ENCODE measurements at regions not wholly inside any gene's neighbourhood (a gene's known extent, or its start where the extent isn't known, plus 50 kb on each side); places are given as distances from the start of the nearest gene placed in this dataset.

DNA sequence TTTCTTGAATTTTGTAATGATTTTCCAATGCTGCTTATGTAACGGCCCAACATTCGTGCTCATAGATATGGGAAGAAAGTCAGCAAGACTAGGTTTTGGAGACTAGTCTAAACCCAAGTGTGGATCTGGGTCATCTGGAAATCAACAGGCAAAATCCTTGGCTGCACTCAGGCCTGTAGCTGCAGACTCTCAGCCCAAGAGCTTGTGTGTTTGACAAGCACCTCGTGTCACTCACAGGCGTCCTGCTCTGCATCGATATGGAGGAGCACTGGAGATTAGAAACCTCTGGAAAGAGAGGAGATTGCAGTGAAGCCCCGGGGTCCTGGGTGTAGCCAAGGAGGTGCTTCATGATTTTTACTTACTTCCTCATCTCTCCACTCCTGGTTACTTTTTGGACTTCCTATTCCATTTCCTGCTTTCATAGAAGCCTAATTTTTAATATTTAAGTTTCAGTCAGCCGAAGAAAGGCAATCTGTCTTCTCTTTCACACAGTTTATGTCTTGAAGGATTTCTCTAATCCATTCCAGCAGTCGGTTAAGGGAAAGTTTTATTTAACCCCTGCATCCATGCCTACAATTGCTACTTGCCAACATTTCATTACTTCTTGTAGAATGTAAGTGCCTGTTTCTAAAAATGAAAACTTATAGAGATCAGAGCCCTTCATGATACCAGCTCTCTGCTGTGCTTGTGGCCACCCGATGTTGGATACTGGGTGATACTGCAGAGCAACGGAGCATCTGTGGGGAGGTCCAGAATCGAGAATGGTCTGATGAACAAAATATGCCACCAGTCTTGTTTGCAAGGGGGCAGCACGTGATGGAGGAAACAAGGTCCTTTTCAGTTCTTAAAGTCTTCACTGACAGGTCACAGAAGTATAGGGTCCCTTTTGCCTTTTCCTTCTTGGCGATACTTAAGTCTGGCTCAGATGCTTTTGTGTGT, 296.3 kb downstream of the QKI start:
- Histone ChIP-seq H3K27ac (peak overlapping the region in 1 of 2 donors; percentile 77), H3K4me3 (no peak overlapping the region)
- no peak for DNase-seq (ENCODE audit: low spot score)
- TF ChIP-seq, protein P1, sequence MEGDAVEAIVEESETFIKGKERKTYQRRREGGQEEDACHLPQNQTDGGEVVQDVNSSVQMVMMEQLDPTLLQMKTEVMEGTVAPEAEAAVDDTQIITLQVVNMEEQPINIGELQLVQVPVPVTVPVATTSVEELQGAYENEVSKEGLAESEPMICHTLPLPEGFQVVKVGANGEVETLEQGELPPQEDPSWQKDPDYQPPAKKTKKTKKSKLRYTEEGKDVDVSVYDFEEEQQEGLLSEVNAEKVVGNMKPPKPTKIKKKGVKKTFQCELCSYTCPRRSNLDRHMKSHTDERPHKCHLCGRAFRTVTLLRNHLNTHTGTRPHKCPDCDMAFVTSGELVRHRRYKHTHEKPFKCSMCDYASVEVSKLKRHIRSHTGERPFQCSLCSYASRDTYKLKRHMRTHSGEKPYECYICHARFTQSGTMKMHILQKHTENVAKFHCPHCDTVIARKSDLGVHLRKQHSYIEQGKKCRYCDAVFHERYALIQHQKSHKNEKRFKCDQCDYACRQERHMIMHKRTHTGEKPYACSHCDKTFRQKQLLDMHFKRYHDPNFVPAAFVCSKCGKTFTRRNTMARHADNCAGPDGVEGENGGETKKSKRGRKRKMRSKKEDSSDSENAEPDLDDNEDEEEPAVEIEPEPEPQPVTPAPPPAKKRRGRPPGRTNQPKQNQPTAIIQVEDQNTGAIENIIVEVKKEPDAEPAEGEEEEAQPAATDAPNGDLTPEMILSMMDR (IDR thresholded peaks at IDR 0.05), result no peak

DNA sequence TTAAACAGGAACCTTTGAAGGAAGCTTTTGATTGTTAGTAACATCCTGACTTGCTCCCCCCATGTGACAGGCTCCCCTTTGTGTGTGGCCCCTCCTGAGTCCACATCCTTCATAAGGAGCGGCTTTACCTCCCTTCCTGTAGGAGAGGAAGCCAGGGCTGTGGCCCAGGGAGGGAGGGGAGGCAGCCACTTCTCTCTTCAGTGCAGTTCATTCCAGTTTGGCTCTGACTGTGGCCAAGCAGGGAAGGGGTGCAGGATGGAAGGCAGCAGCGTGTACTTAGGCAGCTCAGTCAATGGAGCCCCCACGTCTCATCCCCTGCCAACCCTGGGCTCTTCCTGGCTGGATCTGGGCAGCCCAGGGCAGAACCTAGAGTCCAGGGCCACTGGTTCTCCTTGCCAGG, 295.2 kb downstream of the QKI start:
- TF ChIP-seq, protein P1 (IDR thresholded peaks at IDR 0.05), result no peak
- no peak overlapping the region for H3K4me3 ChIP-seq
- H3K27ac ChIP-seq, result peak overlapping the region in 1 of 2 donors; percentile 77
- DNase-seq (ENCODE audit: low spot score), result no peak

DNA sequence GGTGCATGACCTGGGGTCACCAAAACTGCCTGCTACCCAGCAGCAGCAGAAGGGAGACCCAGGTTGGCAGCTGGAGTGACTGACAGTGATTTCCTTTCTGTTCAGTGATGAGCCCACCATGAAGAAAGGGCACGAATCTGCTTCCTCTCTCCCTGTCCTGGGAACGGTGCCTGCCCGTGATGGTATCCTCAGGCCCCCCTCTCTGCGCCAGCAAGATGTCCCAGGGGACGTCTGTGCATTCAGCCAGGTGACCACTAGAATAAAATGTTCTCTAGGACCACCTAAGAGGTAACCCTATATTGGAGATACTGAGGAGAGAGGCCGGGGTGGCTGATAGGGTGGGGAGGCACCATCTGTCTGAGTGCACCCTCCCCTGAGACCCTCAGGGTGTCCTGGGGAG, 294.7 kb downstream of the QKI start:
- no peak for DNase-seq (ENCODE audit: low spot score)
- Histone ChIP-seq H3K27ac (peak overlapping the region in 1 of 2 donors; percentile 77), H3K4me3 (no peak overlapping the region)
- TF ChIP-seq, protein P1 (IDR thresholded peaks at IDR 0.05), result no peak

DNA sequence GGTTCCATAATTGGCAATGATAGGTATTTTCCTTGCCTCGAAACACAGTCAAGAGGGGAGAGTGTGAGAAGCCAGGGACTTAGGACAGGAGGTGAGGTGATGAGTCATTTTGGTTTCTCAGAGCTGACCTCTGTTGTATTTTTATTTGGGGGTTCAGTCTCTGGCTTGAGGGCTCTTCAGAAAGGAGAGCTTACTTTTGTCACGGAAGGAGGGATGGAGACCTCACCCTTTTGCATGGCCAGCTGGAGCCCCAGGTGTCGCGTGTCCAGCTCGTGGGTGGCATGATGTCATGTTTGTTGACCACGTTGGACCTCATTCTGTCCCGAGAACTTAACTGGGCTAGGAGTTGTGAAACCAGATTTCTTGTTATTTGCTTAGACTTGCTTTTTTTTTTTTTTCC, 293.9 kb downstream of the QKI start:
- H3K4me3 ChIP-seq, result no peak overlapping the region
- no peak overlapping the region for H3K27ac ChIP-seq
- no peak for DNase-seq (ENCODE audit: low spot score)
- TF ChIP-seq, protein P1 (IDR thresholded peaks at IDR 0.05), result no peak

DNA sequence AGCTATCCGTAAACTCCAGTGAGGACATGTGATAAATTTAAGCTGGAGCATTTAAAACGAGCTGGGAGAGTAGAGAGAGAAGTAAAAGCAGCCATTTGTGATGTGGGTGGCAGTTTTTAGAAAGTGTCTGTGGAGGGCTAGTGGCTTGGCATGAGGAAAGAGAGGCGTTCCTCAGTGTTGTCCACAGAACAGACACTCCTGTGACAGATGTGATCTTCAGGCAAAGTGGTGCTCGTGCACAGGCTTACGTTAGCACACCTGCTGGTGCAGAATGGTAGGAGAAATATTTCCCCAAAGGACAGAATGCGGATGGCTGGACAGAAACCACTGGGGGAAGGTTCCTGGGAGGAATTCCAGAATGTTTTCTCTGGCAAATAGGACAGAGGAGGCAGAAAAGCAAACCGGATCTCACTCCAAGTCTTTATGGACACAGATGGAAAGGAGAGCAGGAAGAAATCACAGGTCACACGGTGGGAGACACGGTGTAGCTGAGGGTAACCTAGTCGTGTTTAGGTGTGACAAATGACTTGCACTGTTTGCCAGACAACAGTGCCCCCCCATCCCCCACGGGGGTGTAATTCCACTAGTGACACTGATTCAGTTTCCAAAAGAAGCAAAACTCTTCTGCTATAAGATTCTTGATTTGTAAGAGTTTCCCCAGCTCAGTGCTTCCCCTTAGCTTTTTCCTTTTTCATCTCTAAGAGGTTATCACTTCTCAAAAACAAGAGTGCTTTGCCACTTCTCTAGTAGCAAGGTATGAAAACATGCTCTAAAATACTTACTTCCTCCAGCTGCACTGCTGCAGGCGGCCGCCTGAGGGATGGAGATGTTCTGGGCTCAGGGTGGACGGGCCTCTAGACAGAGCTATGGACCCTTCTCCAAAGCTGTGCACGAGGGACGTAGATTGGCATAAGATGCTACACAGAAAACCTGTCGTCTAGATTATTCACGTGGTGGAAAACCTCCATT, 293.2 kb downstream of the QKI start:
- no peak for DNase-seq (ENCODE audit: low spot score)
- TF ChIP-seq, protein P1 (IDR thresholded peaks at IDR 0.05), result no peak
- H3K4me3 ChIP-seq, result peak overlapping the region; percentile 55
- no peak overlapping the region for H3K27ac ChIP-seq

DNA sequence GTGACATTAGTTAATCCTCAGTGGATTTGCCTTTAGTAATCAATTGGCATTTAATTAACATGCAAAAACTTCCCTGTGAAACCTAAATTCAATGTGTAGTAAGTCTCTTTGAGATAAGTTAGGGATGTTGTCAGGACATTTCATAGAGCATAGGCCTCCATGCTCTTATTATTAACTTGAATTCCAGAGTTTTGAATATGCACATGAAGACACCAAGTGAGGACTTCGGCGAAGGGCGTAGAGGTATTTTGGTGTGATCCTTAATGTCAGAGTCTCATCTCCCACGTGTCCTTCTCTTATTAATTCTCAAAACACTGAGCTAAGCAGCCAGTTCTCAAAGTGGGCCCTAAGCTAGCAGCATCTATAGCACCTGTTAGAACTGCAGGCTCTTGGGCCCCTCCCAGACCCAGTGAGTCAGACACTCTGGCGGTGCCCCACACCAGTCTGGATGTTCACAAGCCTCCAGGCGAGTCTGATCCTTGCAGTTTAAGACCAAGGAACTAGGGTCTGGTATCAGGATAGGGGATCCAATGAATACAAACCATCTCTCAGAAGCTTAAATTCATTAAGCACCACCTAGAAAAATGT, 292.1 kb downstream of the QKI start:
- TF ChIP-seq, protein P1 (IDR thresholded peaks at IDR 0.05), result no peak
- no peak overlapping the region for H3K27ac ChIP-seq
- no peak overlapping the region for H3K4me3 ChIP-seq
- DNase-seq (ENCODE audit: low spot score), result no peak
